ENCODE measurements at regions not wholly inside any gene's neighbourhood (a gene's known extent, or its start where the extent isn't known, plus 50 kb on each side); places are given as distances from the start of the nearest gene placed in this dataset.
"Not testable (repeated sequence)": the region's sequence is repeated elsewhere in the genome, so short reads cannot be mapped to it uniquely, and the experiment has no call there.

- DNase-seq (ENCODE audit: low spot score): no peak
Observed at GRCh38 chr1:94672934-94673333, 131.4 kb upstream of the F3 start.

GRCh38 chr1:94672001-94672400 lies 130.4 kb upstream of the F3 start:
- DNase-seq (ENCODE audit: low spot score): no peak

- DNase-seq (ENCODE audit: low spot score): no peak
Observed at GRCh38 chr1:94670273-94670672, 128.7 kb upstream of the F3 start.

GRCh38 chr1:94669198-94669597 lies 127.6 kb upstream of the F3 start:
- no peak for DNase-seq (ENCODE audit: low spot score)

GRCh38 chr1:94668528-94668927 lies 127.0 kb upstream of the F3 start:
- DNase-seq (ENCODE audit: low spot score): no peak

GRCh38 chr1:94667818-94668217 lies 126.3 kb upstream of the F3 start:
- DNase-seq (ENCODE audit: low spot score): no peak

GRCh38 chr1:94666797-94667196 lies 125.2 kb upstream of the F3 start:
- DNase-seq (ENCODE audit: low spot score): no peak

- no peak for DNase-seq (ENCODE audit: low spot score)
Observed at GRCh38 chr1:94661431-94661932, 119.9 kb upstream of the F3 start.

GRCh38 chr1:94660994-94661393 lies 119.4 kb upstream of the F3 start:
- no peak for DNase-seq (ENCODE audit: low spot score)

GRCh38 chr1:94660258-94660657 lies 118.7 kb upstream of the F3 start:
- DNase-seq (ENCODE audit: low spot score): no peak

- not testable (repeated sequence) for DNase-seq (ENCODE audit: low spot score)
Observed at GRCh38 chr1:94659202-94659601, 117.6 kb upstream of the F3 start.

GRCh38 chr1:94658221-94658620 lies 116.7 kb upstream of the F3 start:
- no peak for DNase-seq (ENCODE audit: low spot score)

- DNase-seq (ENCODE audit: low spot score): not testable (repeated sequence)
Observed at GRCh38 chr1:94657776-94658175, 116.2 kb upstream of the F3 start.

- DNase-seq (ENCODE audit: low spot score): no peak
Observed at GRCh38 chr1:94656967-94657366, 115.4 kb upstream of the F3 start.

- no peak for DNase-seq (ENCODE audit: low spot score)
Observed at GRCh38 chr1:94654919-94655318, 113.4 kb upstream of the F3 start.

- DNase-seq (ENCODE audit: low spot score): no peak
Observed at GRCh38 chr1:94654459-94654858, 112.9 kb upstream of the F3 start.

- no peak for DNase-seq (ENCODE audit: low spot score)
Observed at GRCh38 chr1:94654031-94654430, 112.5 kb upstream of the F3 start.

- DNase-seq (ENCODE audit: low spot score): no peak
Observed at GRCh38 chr1:94653454-94653853, 111.9 kb upstream of the F3 start.

GRCh38 chr1:94651076-94651475 lies 109.5 kb upstream of the F3 start:
- DNase-seq (ENCODE audit: low spot score): no peak

GRCh38 chr1:94650301-94650700 lies 108.7 kb upstream of the F3 start:
- DNase-seq (ENCODE audit: low spot score): peak; percentile 12

GRCh38 chr1:94648225-94649007 lies 106.9 kb upstream of the F3 start:
- DNase-seq (ENCODE audit: low spot score): no peak

GRCh38 chr1:94646786-94647555 lies 105.4 kb upstream of the F3 start:
- no peak for DNase-seq (ENCODE audit: low spot score)

GRCh38 chr1:94646141-94646643 lies 104.6 kb upstream of the F3 start:
- no peak for DNase-seq (ENCODE audit: low spot score)

All from COLO829 (cell line).